ENCODE measurements at regions not wholly inside any gene's neighbourhood (a gene's known extent, or its start where the extent isn't known, plus 50 kb on each side); places are given as distances from the start of the nearest gene placed in this dataset.

- TF ChIP-seq, protein P1, sequence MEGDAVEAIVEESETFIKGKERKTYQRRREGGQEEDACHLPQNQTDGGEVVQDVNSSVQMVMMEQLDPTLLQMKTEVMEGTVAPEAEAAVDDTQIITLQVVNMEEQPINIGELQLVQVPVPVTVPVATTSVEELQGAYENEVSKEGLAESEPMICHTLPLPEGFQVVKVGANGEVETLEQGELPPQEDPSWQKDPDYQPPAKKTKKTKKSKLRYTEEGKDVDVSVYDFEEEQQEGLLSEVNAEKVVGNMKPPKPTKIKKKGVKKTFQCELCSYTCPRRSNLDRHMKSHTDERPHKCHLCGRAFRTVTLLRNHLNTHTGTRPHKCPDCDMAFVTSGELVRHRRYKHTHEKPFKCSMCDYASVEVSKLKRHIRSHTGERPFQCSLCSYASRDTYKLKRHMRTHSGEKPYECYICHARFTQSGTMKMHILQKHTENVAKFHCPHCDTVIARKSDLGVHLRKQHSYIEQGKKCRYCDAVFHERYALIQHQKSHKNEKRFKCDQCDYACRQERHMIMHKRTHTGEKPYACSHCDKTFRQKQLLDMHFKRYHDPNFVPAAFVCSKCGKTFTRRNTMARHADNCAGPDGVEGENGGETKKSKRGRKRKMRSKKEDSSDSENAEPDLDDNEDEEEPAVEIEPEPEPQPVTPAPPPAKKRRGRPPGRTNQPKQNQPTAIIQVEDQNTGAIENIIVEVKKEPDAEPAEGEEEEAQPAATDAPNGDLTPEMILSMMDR (IDR thresholded peaks at IDR 0.05) = peak; percentile 20 to 54 (median 38)
- no peak for TF ChIP-seq POLR2AphosphoS5 (IDR thresholded peaks at IDR 0.05)
- TF ChIP-seq POLR2A (IDR thresholded peaks at IDR 0.05; ENCODE audit: low read depth) = no peak
These were observed 729.9 kb downstream of the ZWINT start for GRCh38 chr10:55631071-55631654.
